Heart right ventricle (tissue), 16 donors: ENCODE measurements at regions not wholly inside any gene's neighbourhood (a gene's known extent, or its start where the extent isn't known, plus 50 kb on each side); places are given as distances from the start of the nearest gene placed in this dataset.

ENCODE experiments used
- ATAC-seq, 8 donors: fragments of 200-7000 bp; cut with Tn5 transposase; one replicate each; pipeline ENCODE4 v1.9.1; 2020; ENCODE audit warnings: mild to moderate bottlenecking in 8 of 8, moderate library complexity in 8 of 8, moderate number of reproducible peaks in 1 of 8
- DNase-seq, 2 donors: peaks; one replicate each; pipeline ENCODE4 v3.0.0-alpha.2; 2020
- H3K27ac ChIP-seq, 10 donors: fragments of 200-600 bp; sonication (generic) in 2 of 10; one replicate each; pipeline versions ENCODE4 v1.5.0 to v1.8.0; 2020 to 2022; ENCODE audit warnings: mild to moderate bottlenecking in 3 of 10
- H3K27me3 ChIP-seq, 7 donors: fragments of 200-600 bp; one replicate each; pipeline ENCODE4 v1.8.0; 2021 to 2022; ENCODE audit warnings: mild to moderate bottlenecking in 2 of 7
- H3K36me3 ChIP-seq, 9 donors: fragments of 200-600 bp; sonication (generic) in 1 of 9; one replicate each; pipeline versions ENCODE4 v1.5.0 to v1.8.0; 2020 to 2022; ENCODE audit warnings: mild to moderate bottlenecking in 2 of 9
- H3K4me1 ChIP-seq, 9 donors: fragments of 200-600 bp; sonication (generic) in 1 of 9; one replicate each; pipeline versions ENCODE4 v1.5.0 to v1.8.0; 2020 to 2022; ENCODE audit warnings: mild to moderate bottlenecking in 4 of 9
- H3K4me3 ChIP-seq, 10 donors: fragments of 200-600 bp; sonication (generic) in 2 of 10; one replicate each; pipeline versions ENCODE4 v1.5.0 to v1.8.0; 2020 to 2022; ENCODE audit warnings: mild to moderate bottlenecking in 7 of 10, moderate library complexity in 2 of 10
- H3K9me3 ChIP-seq, 11 donors: fragments of 200-600 bp in 10 of 11; sonication (generic) in 2 of 11; one replicate each; pipeline versions ENCODE4 v1.5.0 to v1.8.0; 2013 to 2022; ENCODE audit warnings: mild to moderate bottlenecking in 2 of 11, control low read depth in 1 of 11, moderate library complexity in 1 of 11
- CTCF ChIP-seq, 9 donors: fragments of 200-600 bp; sonication (generic) in 2 of 9; IDR thresholded peaks; one replicate each; pipeline versions ENCODE4 v1.5.0 to v1.8.0; 2021 to 2022; ENCODE audit warnings: antibody characterized with exemption in 9 of 9, mild to moderate bottlenecking in 5 of 9, moderate library complexity in 1 of 9
- WGBS, 2 donors: extraction: QIAGEN DNeasy Blood & Tissue Kit; methylation state at CpG; one replicate each; pipeline ENCODE4 v1.1.7; 2013; ENCODE audit warnings: inconsistent platforms in 1 of 2; 5-methylcytosine and 5-hydroxymethylcytosine counted together
- intact Hi-C, 10 donors: fragments of 100-400 bp; cut with DNase I; formaldehyde crosslinking; loops; one replicate each; pipeline versions ENCODE4 v1.11.1 to v1.14.2; 2022
- donor health status: Arrhythmogenic right ventricular cardiomyopathy.
- donor health status: ischemic (EF 13 %, LVEDD 7.1; RV severe dilation, severe dysfunction).
- donor health status: healthy with polysubstance abuse.
- donor health status: DM: no; HTN: yes; CAD: no.
- donor health status: DM: no; HTN: no; CAD: no.
- donor health status: ischemic (EF 25% LVEDD 6.9; RV normal size, moderate dysfunction).
- donor health status: ischemic (EF 25% LVEDD 5.7; RV mildly dilated, moderate dysfunction).
- donor health status: healthy.
- donor health status: DM: yes; HTN: yes; CAD: no.
- donor health status: Ischemic cardiomyopathy.
- donor health status: ischemic (EF 35%, LVEDD 5.7; RV mildly dilated, moderate dysfunction).
- donor health status: nonischemic (EF 11% LVEDD 7.7; RV severe dilation, severe dysfunction).
- donor health status: DM: yes; HTN: yes; CAD: no.
- donor health status: PGD.
- donor health status: ischemic (EF 29% LVEDD 5.4; RV normal size, mild dysfunction).
- donor health status: nonischemic (EF 23%, LVEDD 6.1; RV moderate dilation, normal function).

GRCh38 chr4:184282251-184282713, 64.6 kb upstream of the ENPP6 start:
- DNase-seq (no peak), ATAC-seq (peak in 5 of 8 donors; percentile 40 to 61 (median 56))
- Histone ChIP-seq H3K27me3 (no peaks in the 10 kb centered on the region), H3K4me3 (no peak overlapping the region), H3K27ac (peak overlapping the region in 3 of 10 donors; percentile 29 to 56 (median 36)), H3K4me1 (peaks cover 0 to 31% (median 19%) of the 10 kb centered on the region in 9 donors), H3K9me3 (no peaks in the 10 kb centered on the region), H3K36me3 (no peaks in the 10 kb centered on the region)
- intact Hi-C loops = loop anchor here in 2 of 10 donors (5.0 to 10.0 kb wide), 3 partner anchors 103 to 195 kb away; partner anchors contain the start of gene IRF2 (in 1 of the 2)
- WGBS, 2 donors = 55 to 59% methylated on average over 8 of the region's 8 CpGs
- peak in 3 of 9 donors; percentile 14 to 24 (median 16) for TF ChIP-seq CTCF (IDR thresholded peaks at IDR 0.05)

GRCh38 chr4:184281231-184282139, 63.8 kb upstream of the ENPP6 start:
- intact Hi-C loops = loop anchor here in 2 of 10 donors (5.0 to 10.0 kb wide), 3 partner anchors 103 to 196 kb away; partner anchors contain the start of gene IRF2 (in 1 of the 2)
- Histone ChIP-seq H3K36me3 (no peaks in the 10 kb centered on the region), H3K9me3 (peaks cover 0 to 6% (median 0%) of the 10 kb centered on the region in 11 donors), H3K4me3 (no peak overlapping the region), H3K27me3 (no peaks in the 10 kb centered on the region), H3K4me1 (peaks cover 0 to 30% (median 19%) of the 10 kb centered on the region in 9 donors), H3K27ac (peak overlapping the region in 3 of 10 donors; percentile 29 to 56 (median 36))
- no peak for TF ChIP-seq CTCF (IDR thresholded peaks at IDR 0.05)
- DNase-seq (no peak), ATAC-seq (peak in 1 of 8 donors; percentile 35)
- whole genome bisulfite sequencing, 2 donors = 65 to 75% methylated on average over 12 of the region's 12 CpGs

- Histone ChIP-seq H3K36me3 (no peaks in the 10 kb centered on the region), H3K27ac (peak overlapping the region in 1 of 10 donors; percentile 56), H3K4me1 (peaks cover 0 to 30% (median 19%) of the 10 kb centered on the region in 9 donors), H3K27me3 (no peaks in the 10 kb centered on the region), H3K4me3 (no peak overlapping the region), H3K9me3 (peaks cover 0 to 12% (median 0%) of the 10 kb centered on the region in 11 donors)
- WGBS, 2 donors = 97 to 99% methylated on average over 2 of the region's 2 CpGs
- ATAC-seq (no peak), DNase-seq (no peak)
- intact Hi-C loops = loop anchor here in 2 of 10 donors (5.0 to 10.0 kb wide), 3 partner anchors 104 to 197 kb away; partner anchors contain the start of gene IRF2 (in 1 of the 2)
- no peak for TF ChIP-seq CTCF (IDR thresholded peaks at IDR 0.05)
Measured at GRCh38 chr4:184280591-184281071, 63.0 kb upstream of the ENPP6 start.

- TF ChIP-seq CTCF (IDR thresholded peaks at IDR 0.05) = no peak
- Histone ChIP-seq H3K4me1 (peaks cover 0 to 33% (median 19%) of the 10 kb centered on the region in 9 donors), H3K27me3 (no peaks in the 10 kb centered on the region), H3K27ac (no peak overlapping the region), H3K36me3 (no peaks in the 10 kb centered on the region), H3K9me3 (peaks cover 0 to 12% (median 0%) of the 10 kb centered on the region in 11 donors), H3K4me3 (no peak overlapping the region)
- 91 to 95% methylated on average over 4 of the region's 4 CpGs for WGBS, 2 donors
- DNase-seq (no peak), ATAC-seq (no peak)
- intact Hi-C loops = loop anchor here in 2 of 10 donors (5.0 to 10.0 kb wide), 3 partner anchors 105 to 197 kb away; partner anchors contain the start of gene IRF2 (in 1 of the 2)
Measured at GRCh38 chr4:184280137-184280536, 62.5 kb upstream of the ENPP6 start.
